PFSK-1 (cell line): ENCODE measurements at regions not wholly inside any gene's neighbourhood (a gene's known extent, or its start where the extent isn't known, plus 50 kb on each side); places are given as distances from the start of the nearest gene placed in this dataset.

Experiments used
- FOXP2 ChIP-seq: optimal IDR thresholded peaks from 2 replicates; pipeline ENCODE3; 2011; ENCODE audit warnings: borderline replicate concordance, control low read depth, inconsistent platforms; ENCODE audit not compliant: insufficient read depth; ENCODE audit errors: extremely low read length, extremely low read depth
- POLR2AphosphoS5 ChIP-seq: IDR thresholded peaks from 2 replicates; pipeline ENCODE4 v1.6.1; 2012; ENCODE audit warnings: low read depth, mild to moderate bottlenecking, control low read depth, low read length, moderate library complexity
- SIN3A ChIP-seq: IDR thresholded peaks from 2 replicates; pipeline ENCODE4 v1.6.1; 2012; ENCODE audit warnings: mild to moderate bottlenecking, low read length, moderate library complexity, borderline replicate concordance; ENCODE audit not compliant: insufficient read depth
- TAF1 ChIP-seq: IDR thresholded peaks from 2 replicates; pipeline ENCODE4 v1.6.1; 2012; ENCODE audit warnings: low read length, control low read depth, borderline replicate concordance; ENCODE audit not compliant: insufficient read depth
- TF ChIP-seq, protein P1 (sequence below), 2 experiments: IDR thresholded peaks; 2 replicates each; pipeline versions ENCODE4 v1.6.1 to v1.8.0; 2011 to 2012; ENCODE audit warnings: low read depth in 2 of 2, low read length in 2 of 2, control low read depth in 1 of 2, inconsistent platforms in 1 of 2, mild to moderate bottlenecking in 1 of 2, moderate library complexity in 1 of 2; ENCODE audit not compliant: insufficient read depth in 1 of 2

DNA sequence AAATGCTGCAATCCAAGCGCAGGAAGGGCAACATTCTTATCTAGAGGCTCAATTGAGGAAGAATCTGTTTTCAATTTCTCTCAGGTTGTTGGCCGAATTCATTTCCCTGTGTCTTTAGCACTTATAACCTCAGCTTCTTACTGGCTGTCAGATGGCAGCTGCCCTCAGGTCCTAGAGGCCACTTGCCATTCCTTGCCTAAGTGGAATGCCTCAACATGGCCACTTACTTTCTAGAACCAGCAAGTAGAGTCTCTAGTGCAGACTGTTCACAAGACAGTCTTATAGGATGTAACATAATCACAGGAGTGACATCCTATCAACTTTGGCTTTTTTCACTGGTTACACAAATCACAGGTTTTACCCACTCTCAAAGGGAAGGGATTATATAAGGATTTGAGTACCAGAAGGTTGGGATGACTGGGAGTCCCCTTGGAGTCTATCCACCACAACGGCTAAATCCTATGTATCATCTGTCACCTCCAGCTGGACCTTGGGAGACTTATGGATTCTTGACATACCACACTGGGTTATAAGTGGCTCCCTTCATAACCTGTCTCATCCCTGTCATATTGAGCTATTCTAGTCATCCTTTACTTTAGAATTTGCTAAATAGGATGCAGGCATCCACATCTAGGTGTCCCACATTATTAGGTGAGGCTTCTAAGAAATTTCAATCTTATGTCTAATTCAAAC lies 297.9 kb upstream of the CTSO start:
- TF ChIP-seq SIN3A = no peak
- TF ChIP-seq POLR2AphosphoS5 = no peak
- TF ChIP-seq, protein P1, sequence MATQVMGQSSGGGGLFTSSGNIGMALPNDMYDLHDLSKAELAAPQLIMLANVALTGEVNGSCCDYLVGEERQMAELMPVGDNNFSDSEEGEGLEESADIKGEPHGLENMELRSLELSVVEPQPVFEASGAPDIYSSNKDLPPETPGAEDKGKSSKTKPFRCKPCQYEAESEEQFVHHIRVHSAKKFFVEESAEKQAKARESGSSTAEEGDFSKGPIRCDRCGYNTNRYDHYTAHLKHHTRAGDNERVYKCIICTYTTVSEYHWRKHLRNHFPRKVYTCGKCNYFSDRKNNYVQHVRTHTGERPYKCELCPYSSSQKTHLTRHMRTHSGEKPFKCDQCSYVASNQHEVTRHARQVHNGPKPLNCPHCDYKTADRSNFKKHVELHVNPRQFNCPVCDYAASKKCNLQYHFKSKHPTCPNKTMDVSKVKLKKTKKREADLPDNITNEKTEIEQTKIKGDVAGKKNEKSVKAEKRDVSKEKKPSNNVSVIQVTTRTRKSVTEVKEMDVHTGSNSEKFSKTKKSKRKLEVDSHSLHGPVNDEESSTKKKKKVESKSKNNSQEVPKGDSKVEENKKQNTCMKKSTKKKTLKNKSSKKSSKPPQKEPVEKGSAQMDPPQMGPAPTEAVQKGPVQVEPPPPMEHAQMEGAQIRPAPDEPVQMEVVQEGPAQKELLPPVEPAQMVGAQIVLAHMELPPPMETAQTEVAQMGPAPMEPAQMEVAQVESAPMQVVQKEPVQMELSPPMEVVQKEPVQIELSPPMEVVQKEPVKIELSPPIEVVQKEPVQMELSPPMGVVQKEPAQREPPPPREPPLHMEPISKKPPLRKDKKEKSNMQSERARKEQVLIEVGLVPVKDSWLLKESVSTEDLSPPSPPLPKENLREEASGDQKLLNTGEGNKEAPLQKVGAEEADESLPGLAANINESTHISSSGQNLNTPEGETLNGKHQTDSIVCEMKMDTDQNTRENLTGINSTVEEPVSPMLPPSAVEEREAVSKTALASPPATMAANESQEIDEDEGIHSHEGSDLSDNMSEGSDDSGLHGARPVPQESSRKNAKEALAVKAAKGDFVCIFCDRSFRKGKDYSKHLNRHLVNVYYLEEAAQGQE (IDR thresholded peaks at IDR 0.05; ENCODE audit: insufficient read depth in 1 of 2, low read depth in 2 of 2, low read length in 2 of 2) = no peak
- no peak for TF ChIP-seq TAF1
- TF ChIP-seq FOXP2 = no peak
